ENCODE measurements at regions not wholly inside any gene's neighbourhood (a gene's known extent, or its start where the extent isn't known, plus 50 kb on each side); places are given as distances from the start of the nearest gene placed in this dataset.

DNA sequence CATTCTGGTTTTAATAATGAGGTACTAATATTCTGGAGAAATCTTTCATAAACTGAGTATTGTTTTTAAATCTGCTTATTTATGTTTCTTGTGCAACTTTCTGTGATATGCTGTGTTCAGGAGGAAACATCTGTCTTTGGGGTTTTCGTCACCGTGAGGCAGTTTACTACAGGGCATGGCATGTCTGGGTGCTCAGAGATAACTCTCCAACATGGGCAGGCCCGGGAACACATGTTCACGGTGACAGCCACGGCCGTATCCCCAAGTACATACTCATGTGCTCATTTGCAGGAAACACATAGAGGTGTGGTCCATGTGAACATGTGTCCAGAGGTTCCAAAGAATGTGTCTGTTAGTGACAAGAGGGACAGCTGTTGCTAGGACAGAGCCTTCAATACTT, 62.1 kb upstream of the CNKSR3 start:
- TF ChIP-seq, protein P1, sequence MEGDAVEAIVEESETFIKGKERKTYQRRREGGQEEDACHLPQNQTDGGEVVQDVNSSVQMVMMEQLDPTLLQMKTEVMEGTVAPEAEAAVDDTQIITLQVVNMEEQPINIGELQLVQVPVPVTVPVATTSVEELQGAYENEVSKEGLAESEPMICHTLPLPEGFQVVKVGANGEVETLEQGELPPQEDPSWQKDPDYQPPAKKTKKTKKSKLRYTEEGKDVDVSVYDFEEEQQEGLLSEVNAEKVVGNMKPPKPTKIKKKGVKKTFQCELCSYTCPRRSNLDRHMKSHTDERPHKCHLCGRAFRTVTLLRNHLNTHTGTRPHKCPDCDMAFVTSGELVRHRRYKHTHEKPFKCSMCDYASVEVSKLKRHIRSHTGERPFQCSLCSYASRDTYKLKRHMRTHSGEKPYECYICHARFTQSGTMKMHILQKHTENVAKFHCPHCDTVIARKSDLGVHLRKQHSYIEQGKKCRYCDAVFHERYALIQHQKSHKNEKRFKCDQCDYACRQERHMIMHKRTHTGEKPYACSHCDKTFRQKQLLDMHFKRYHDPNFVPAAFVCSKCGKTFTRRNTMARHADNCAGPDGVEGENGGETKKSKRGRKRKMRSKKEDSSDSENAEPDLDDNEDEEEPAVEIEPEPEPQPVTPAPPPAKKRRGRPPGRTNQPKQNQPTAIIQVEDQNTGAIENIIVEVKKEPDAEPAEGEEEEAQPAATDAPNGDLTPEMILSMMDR (IDR thresholded peaks at IDR 0.05; ENCODE audit: borderline replicate concordance, extremely low read depth, low read length, poor library complexity, severe bottlenecking): no peak
- no peak for TF ChIP-seq EZH2 (IDR thresholded peaks at IDR 0.05; ENCODE audit: borderline replicate concordance, low read depth, low read length, severe bottlenecking)

Measured in DND-41 (cell line).